T-helper 1 cell treated with Interleukin-12 subunit alpha and Interleukin-12 subunit beta and Interleukin-4 antibody, amounts not matched to agents 30 μg/mL and 1 μg/mL, for 36 hours (primary cell): ENCODE measurements at regions not wholly inside any gene's neighbourhood (a gene's known extent, or its start where the extent isn't known, plus 50 kb on each side); places are given as distances from the start of the nearest gene placed in this dataset.
"Not testable (repeated sequence)": the region's sequence is repeated elsewhere in the genome, so short reads cannot be mapped to it uniquely, and the experiment has no call there.

ENCODE experiments used
- H3K27ac Mint-ChIP-seq: one replicate; pipeline ENCODE4 v1.8.0; 2021; ENCODE audit warnings: mild to moderate bottlenecking, mixed read lengths
- H3K27me3 Mint-ChIP-seq: one replicate; pipeline ENCODE4 v1.8.0; 2021; ENCODE audit warnings: low read depth, mixed read lengths
- H3K36me3 Mint-ChIP-seq: one replicate; pipeline ENCODE4 v1.8.0; 2021; ENCODE audit warnings: low read depth, mixed read lengths
- H3K4me1 Mint-ChIP-seq: one replicate; pipeline ENCODE4 v1.8.0; 2021; ENCODE audit warnings: low read depth, mixed read lengths
- H3K4me3 Mint-ChIP-seq: one replicate; pipeline ENCODE4 v1.8.0; 2021; ENCODE audit warnings: mild to moderate bottlenecking, moderate library complexity, mixed read lengths
- H3K9me3 Mint-ChIP-seq: one replicate; pipeline ENCODE4 v1.8.0; 2021; ENCODE audit warnings: mixed read lengths

- H3K27me3 Mint-ChIP-seq, H3K4me3 Mint-ChIP-seq: not testable (repeated sequence)
These were observed 50.8 kb upstream of the GRIN2B start for GRCh38 chr12:14032191-14032590.

GRCh38 chr12:14043776-14044175 is 62.4 kb upstream of the GRIN2B start:
- H3K27me3 Mint-ChIP-seq: no peaks in the 10 kb centered on the region
- no peaks in the 10 kb centered on the region for H3K4me1 Mint-ChIP-seq

More at GRCh38 chr12:14032191-14032590, 50.8 kb upstream of the GRIN2B start:
- H3K36me3 Mint-ChIP-seq, H3K27ac Mint-ChIP-seq, H3K4me1 Mint-ChIP-seq, H3K9me3 Mint-ChIP-seq: not testable (repeated sequence)

GRCh38 chr12:14048941-14049545 is 67.6 kb upstream of the GRIN2B start:
- H3K4me1 Mint-ChIP-seq: no peaks in the 10 kb centered on the region
- H3K27me3 Mint-ChIP-seq: no peaks in the 10 kb centered on the region
- H3K36me3 Mint-ChIP-seq: no peaks in the 10 kb centered on the region
- no peak overlapping the region for H3K27ac Mint-ChIP-seq
- no peaks in the 10 kb centered on the region for H3K9me3 Mint-ChIP-seq
- H3K4me3 Mint-ChIP-seq: no peak overlapping the region

More at GRCh38 chr12:14043776-14044175, 62.4 kb upstream of the GRIN2B start:
- H3K27ac Mint-ChIP-seq: no peak overlapping the region
- no peaks in the 10 kb centered on the region for H3K36me3 Mint-ChIP-seq
- H3K9me3 Mint-ChIP-seq: peaks cover 4% of the 10 kb centered on the region
- no peak overlapping the region for H3K4me3 Mint-ChIP-seq

GRCh38 chr12:14057895-14058294 is 76.5 kb upstream of the GRIN2B start:
- no peaks in the 10 kb centered on the region for H3K9me3 Mint-ChIP-seq
- H3K4me3 Mint-ChIP-seq: no peak overlapping the region
- no peaks in the 10 kb centered on the region for H3K4me1 Mint-ChIP-seq
- no peaks in the 10 kb centered on the region for H3K27me3 Mint-ChIP-seq
- no peak overlapping the region for H3K27ac Mint-ChIP-seq
- no peaks in the 10 kb centered on the region for H3K36me3 Mint-ChIP-seq

GRCh38 chr12:14058717-14059116 is 77.3 kb upstream of the GRIN2B start:
- H3K4me3 Mint-ChIP-seq: no peak overlapping the region
- H3K27ac Mint-ChIP-seq: no peak overlapping the region
- no peaks in the 10 kb centered on the region for H3K4me1 Mint-ChIP-seq
- no peaks in the 10 kb centered on the region for H3K9me3 Mint-ChIP-seq
- H3K27me3 Mint-ChIP-seq: no peaks in the 10 kb centered on the region
- H3K36me3 Mint-ChIP-seq: no peaks in the 10 kb centered on the region

GRCh38 chr12:14059548-14059947 is 78.1 kb upstream of the GRIN2B start:
- no peaks in the 10 kb centered on the region for H3K4me1 Mint-ChIP-seq
- no peaks in the 10 kb centered on the region for H3K9me3 Mint-ChIP-seq
- no peaks in the 10 kb centered on the region for H3K27me3 Mint-ChIP-seq
- no peaks in the 10 kb centered on the region for H3K36me3 Mint-ChIP-seq
- H3K27ac Mint-ChIP-seq: no peak overlapping the region
- H3K4me3 Mint-ChIP-seq: no peak overlapping the region

GRCh38 chr12:14065616-14066015 is 84.2 kb upstream of the GRIN2B start:
- Mint-ChIP-seq H3K4me3 (no peak overlapping the region), H3K36me3 (no peaks in the 10 kb centered on the region), H3K9me3 (no peaks in the 10 kb centered on the region), H3K27me3 (no peaks in the 10 kb centered on the region), H3K27ac (no peak overlapping the region), H3K4me1 (no peaks in the 10 kb centered on the region)

- Mint-ChIP-seq H3K27ac (no peak overlapping the region), H3K9me3 (no peaks in the 10 kb centered on the region), H3K4me3 (no peak overlapping the region), H3K27me3 (no peaks in the 10 kb centered on the region), H3K36me3 (no peaks in the 10 kb centered on the region), H3K4me1 (no peaks in the 10 kb centered on the region)
These were observed 84.6 kb upstream of the GRIN2B start for GRCh38 chr12:14066021-14066420.

- H3K9me3 Mint-ChIP-seq: no peaks in the 10 kb centered on the region
- H3K36me3 Mint-ChIP-seq: no peaks in the 10 kb centered on the region
- H3K27me3 Mint-ChIP-seq: no peaks in the 10 kb centered on the region
- H3K4me1 Mint-ChIP-seq: no peaks in the 10 kb centered on the region
- H3K27ac Mint-ChIP-seq: no peak overlapping the region
- no peak overlapping the region for H3K4me3 Mint-ChIP-seq
These were observed 87.6 kb upstream of the GRIN2B start for GRCh38 chr12:14068961-14069360.

GRCh38 chr12:14071833-14072232 is 90.4 kb upstream of the GRIN2B start:
- Mint-ChIP-seq H3K36me3 (no peaks in the 10 kb centered on the region), H3K4me3 (no peak overlapping the region), H3K4me1 (no peaks in the 10 kb centered on the region), H3K27ac (no peak overlapping the region), H3K9me3 (no peaks in the 10 kb centered on the region), H3K27me3 (no peaks in the 10 kb centered on the region)

GRCh38 chr12:14072987-14073386 is 91.6 kb upstream of the GRIN2B start:
- Mint-ChIP-seq H3K27me3 (no peaks in the 10 kb centered on the region), H3K27ac (no peak overlapping the region), H3K4me1 (no peaks in the 10 kb centered on the region), H3K9me3 (no peaks in the 10 kb centered on the region), H3K4me3 (no peak overlapping the region), H3K36me3 (no peaks in the 10 kb centered on the region)

GRCh38 chr12:14075797-14076393 is 94.5 kb upstream of the GRIN2B start:
- Mint-ChIP-seq H3K36me3 (no peaks in the 10 kb centered on the region), H3K4me1 (no peaks in the 10 kb centered on the region), H3K4me3 (no peak overlapping the region), H3K9me3 (no peaks in the 10 kb centered on the region), H3K27ac (no peak overlapping the region), H3K27me3 (no peaks in the 10 kb centered on the region)

- H3K4me3 Mint-ChIP-seq: no peak overlapping the region
- H3K27ac Mint-ChIP-seq: no peak overlapping the region
- no peaks in the 10 kb centered on the region for H3K27me3 Mint-ChIP-seq
- no peaks in the 10 kb centered on the region for H3K36me3 Mint-ChIP-seq
- no peaks in the 10 kb centered on the region for H3K4me1 Mint-ChIP-seq
- no peaks in the 10 kb centered on the region for H3K9me3 Mint-ChIP-seq
These were observed 95.1 kb upstream of the GRIN2B start for GRCh38 chr12:14076538-14076937.

GRCh38 chr12:14086838-14087237 is 105.4 kb upstream of the GRIN2B start:
- no peaks in the 10 kb centered on the region for H3K4me1 Mint-ChIP-seq

GRCh38 chr12:14099994-14100393 is 118.6 kb upstream of the GRIN2B start:
- Mint-ChIP-seq H3K4me1 (no peaks in the 10 kb centered on the region), H3K27me3 (no peaks in the 10 kb centered on the region), H3K4me3 (no peak overlapping the region), H3K36me3 (no peaks in the 10 kb centered on the region), H3K9me3 (no peaks in the 10 kb centered on the region), H3K27ac (no peak overlapping the region)

More at GRCh38 chr12:14086838-14087237, 105.4 kb upstream of the GRIN2B start:
- Mint-ChIP-seq H3K36me3 (no peaks in the 10 kb centered on the region), H3K4me3 (no peak overlapping the region), H3K27ac (no peak overlapping the region), H3K27me3 (no peaks in the 10 kb centered on the region), H3K9me3 (no peaks in the 10 kb centered on the region)
